PFSK-1 (cell line): ENCODE measurements at regions not wholly inside any gene's neighbourhood (a gene's known extent, or its start where the extent isn't known, plus 50 kb on each side); places are given as distances from the start of the nearest gene placed in this dataset.

Source experiments
- FOXP2 ChIP-seq: optimal IDR thresholded peaks from 2 replicates; pipeline ENCODE3; 2011; ENCODE audit warnings: borderline replicate concordance, control low read depth, inconsistent platforms; ENCODE audit not compliant: insufficient read depth; ENCODE audit errors: extremely low read length, extremely low read depth
- POLR2AphosphoS5 ChIP-seq: IDR thresholded peaks from 2 replicates; pipeline ENCODE4 v1.6.1; 2012; ENCODE audit warnings: low read depth, mild to moderate bottlenecking, control low read depth, low read length, moderate library complexity
- REST ChIP-seq, 2 experiments: IDR thresholded peaks; 2 replicates each; pipeline versions ENCODE4 v1.6.1 to v1.8.0; 2011 to 2012; ENCODE audit warnings: low read depth in 2 of 2, low read length in 2 of 2, control low read depth in 1 of 2, inconsistent platforms in 1 of 2, mild to moderate bottlenecking in 1 of 2, moderate library complexity in 1 of 2; ENCODE audit not compliant: insufficient read depth in 1 of 2
- SIN3A ChIP-seq: IDR thresholded peaks from 2 replicates; pipeline ENCODE4 v1.6.1; 2012; ENCODE audit warnings: mild to moderate bottlenecking, low read length, moderate library complexity, borderline replicate concordance; ENCODE audit not compliant: insufficient read depth
- TAF1 ChIP-seq: IDR thresholded peaks from 2 replicates; pipeline ENCODE4 v1.6.1; 2012; ENCODE audit warnings: low read length, control low read depth, borderline replicate concordance; ENCODE audit not compliant: insufficient read depth

GRCh38 chr6:150764334-150765066 is 101.0 kb upstream of the MTHFD1L start:
- TF ChIP-seq FOXP2 (no peak), REST (IDR thresholded peaks at IDR 0.05; ENCODE audit: insufficient read depth in 1 of 2, low read depth in 2 of 2, low read length in 2 of 2) (no peak), POLR2AphosphoS5 (no peak), TAF1 (no peak), SIN3A (no peak)

GRCh38 chr6:150765067-150765764 is 100.3 kb upstream of the MTHFD1L start:
- TF ChIP-seq POLR2AphosphoS5, result no peak
- TF ChIP-seq REST (IDR thresholded peaks at IDR 0.05; ENCODE audit: insufficient read depth in 1 of 2, low read depth in 2 of 2, low read length in 2 of 2), result no peak
- no peak for TF ChIP-seq TAF1
- TF ChIP-seq SIN3A, result no peak
- TF ChIP-seq FOXP2, result no peak

- TF ChIP-seq FOXP2, result no peak
- no peak for TF ChIP-seq POLR2AphosphoS5
These were observed 99.1 kb upstream of the MTHFD1L start for GRCh38 chr6:150766201-150766997.

GRCh38 chr6:150767161-150767560 is 98.3 kb upstream of the MTHFD1L start:
- TF ChIP-seq POLR2AphosphoS5 (no peak), FOXP2 (no peak), TAF1 (no peak), REST (IDR thresholded peaks at IDR 0.05; ENCODE audit: insufficient read depth in 1 of 2, low read depth in 2 of 2, low read length in 2 of 2) (no peak), SIN3A (no peak)

GRCh38 chr6:150767571-150768018 is 97.9 kb upstream of the MTHFD1L start:
- no peak for TF ChIP-seq POLR2AphosphoS5
- TF ChIP-seq REST (IDR thresholded peaks at IDR 0.05; ENCODE audit: insufficient read depth in 1 of 2, low read depth in 2 of 2, low read length in 2 of 2), result no peak
- TF ChIP-seq FOXP2, result no peak
- no peak for TF ChIP-seq SIN3A
- no peak for TF ChIP-seq TAF1
